K562 (cell line): ENCODE measurements at regions not wholly inside any gene's neighbourhood (a gene's known extent, or its start where the extent isn't known, plus 50 kb on each side); places are given as distances from the start of the nearest gene placed in this dataset.

Experiments used
- FOSL1 ChIP-seq: fragments of 200-800 bp; sonication (Bioruptor generic); conservative IDR thresholded peaks from 2 replicates; pipeline ENCODE4 v1.6.1; 2016; ENCODE audit warnings: missing genetic modification characterization, missing compliant biosample characterization
- JUND ChIP-seq, 2 experiments: IDR thresholded peaks; 2 replicates in 1 of 2; 3 replicates in 1 of 2; pipeline ENCODE4 v1.6.1; 2011; ENCODE audit warnings: borderline replicate concordance in 2 of 2, low read depth in 2 of 2, low read length in 2 of 2, improper control_type of control experiment in 1 of 2, missing biosample characterization in 1 of 2, missing genetic modification characterization in 1 of 2, missing genetic modification reagents in 1 of 2
- KAT8 ChIP-seq: fragments of 450-650 bp; IDR thresholded peaks from 2 replicates; pipeline ENCODE4 v1.6.1; 2016; ENCODE audit warnings: low read depth, mild to moderate bottlenecking
- PATZ1 ChIP-seq: fragments of 250-450 bp; sonication (Bioruptor Pico); IDR thresholded peaks from 2 replicates; pipeline ENCODE4 v1.5.0; 2020; ENCODE audit warnings: mild to moderate bottlenecking, borderline replicate concordance
- RBM34 ChIP-seq: fragments of 200-400 bp; formaldehyde crosslinking; IDR thresholded peaks from 2 replicates; pipeline ENCODE4 v1.6.1; 2018; ENCODE audit warnings: low read length, borderline replicate concordance; ENCODE audit not compliant: insufficient read depth
- SMC3 ChIP-seq: conservative IDR thresholded peaks from 2 replicates; pipeline ENCODE4 v1.6.1; 2011; ENCODE audit warnings: low read depth, low read length, improper control_type of control experiment; ENCODE audit not compliant: insufficient read depth
- TCF7 ChIP-seq: sonication (generic); IDR thresholded peaks from 2 replicates; pipeline ENCODE4 v1.6.1; 2016; ENCODE audit warnings: antibody characterized with exemption, borderline replicate concordance
- TEAD1 ChIP-seq, 2 experiments: fragments of 450-650 bp in 1 of 2; sonication (generic) in 1 of 2; formaldehyde crosslinking; IDR thresholded peaks; 2 replicates each; pipeline versions ENCODE4 v1.4.0 to v1.8.0; 2020 to 2022; ENCODE audit warnings: mild to moderate bottlenecking in 2 of 2, missing genetic modification reagents in 1 of 2
- ZBTB8A ChIP-seq: fragments of 450-650 bp; IDR thresholded peaks from 2 replicates; pipeline ENCODE4 v1.6.1; 2018; ENCODE audit warnings: mild to moderate bottlenecking, moderate library complexity; ENCODE audit not compliant: partially characterized antibody
- ZKSCAN1 ChIP-seq: fragments of 150-350 bp; IDR thresholded peaks from 2 replicates; pipeline ENCODE4 v1.6.1; 2016; ENCODE audit warnings: low read depth, low read length
- ZKSCAN8 ChIP-seq: fragments of 200-800 bp; sonication (Bioruptor generic); IDR thresholded peaks from 2 replicates; pipeline ENCODE4 v1.6.1; 2016; ENCODE audit warnings: missing genetic modification characterization, missing compliant biosample characterization
- ZNF395 ChIP-seq: fragments of 200-800 bp; sonication (Bioruptor generic); IDR thresholded peaks from 2 replicates; pipeline ENCODE4 v1.6.1; 2017; ENCODE audit warnings: missing genetic modification characterization, missing compliant biosample characterization
- ZNF507 ChIP-seq: conservative IDR thresholded peaks from 2 replicates; pipeline ENCODE4 v1.6.1; 2017; ENCODE audit warnings: missing genetic modification characterization, missing compliant biosample characterization
- ZNF79 ChIP-seq: fragments of 250-450 bp; sonication (Bioruptor Pico); IDR thresholded peaks from 2 replicates; pipeline ENCODE4 v1.4.0; 2020; ENCODE audit warnings: low read depth, mild to moderate bottlenecking, moderate library complexity
- TF ChIP-seq, protein P1 (sequence below): fragments of 250-450 bp; sonication (Bioruptor Pico); IDR thresholded peaks from 2 replicates; pipeline ENCODE4 v1.5.0; 2021
- TF ChIP-seq, protein P2 (sequence below): fragments of 450-650 bp; formaldehyde crosslinking; conservative IDR thresholded peaks from 2 replicates; pipeline ENCODE4 v1.4.0; 2022; ENCODE audit warnings: mild to moderate bottlenecking, missing genetic modification characterization

- TF ChIP-seq ZNF79 (CRISPR knock-in tag) (no peak), JUND (IDR thresholded peaks at IDR 0.05; ENCODE audit: borderline replicate concordance, low read depth, low read length) (peak; percentile 62; the same call in 1 of the 2 replicates), JUND (tag; IDR thresholded peaks at IDR 0.05; ENCODE audit: borderline replicate concordance, low read depth, low read length) (peak; percentile 57; the same call in 1 of the 3 replicates), ZKSCAN1 (no peak), RBM34 (no peak), ZNF507 (tag) (no peak), ZBTB8A (no peak), ZKSCAN8 (CRISPR knock-in tag) (no peak), ZNF395 (no peak), SMC3 (no peak), FOSL1 (tag) (no peak), PATZ1 (CRISPR knock-in tag) (no peak), TCF7 (no peak), TEAD1 (CRISPR knock-in tag; IDR thresholded peaks at IDR 0.05) (no peak), KAT8 (no peak)
- TF ChIP-seq, protein P1, sequence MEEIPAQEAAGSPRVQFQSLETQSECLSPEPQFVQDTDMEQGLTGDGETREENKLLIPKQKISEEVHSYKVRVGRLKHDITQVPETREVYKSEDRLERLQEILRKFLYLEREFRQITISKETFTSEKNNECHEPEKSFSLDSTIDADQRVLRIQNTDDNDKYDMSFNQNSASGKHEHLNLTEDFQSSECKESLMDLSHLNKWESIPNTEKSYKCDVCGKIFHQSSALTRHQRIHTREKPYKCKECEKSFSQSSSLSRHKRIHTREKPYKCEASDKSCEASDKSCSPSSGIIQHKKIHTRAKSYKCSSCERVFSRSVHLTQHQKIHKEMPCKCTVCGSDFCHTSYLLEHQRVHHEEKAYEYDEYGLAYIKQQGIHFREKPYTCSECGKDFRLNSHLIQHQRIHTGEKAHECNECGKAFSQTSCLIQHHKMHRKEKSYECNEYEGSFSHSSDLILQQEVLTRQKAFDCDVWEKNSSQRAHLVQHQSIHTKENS (CRISPR knock-in tag) = no peak
- TF ChIP-seq, protein P2, sequence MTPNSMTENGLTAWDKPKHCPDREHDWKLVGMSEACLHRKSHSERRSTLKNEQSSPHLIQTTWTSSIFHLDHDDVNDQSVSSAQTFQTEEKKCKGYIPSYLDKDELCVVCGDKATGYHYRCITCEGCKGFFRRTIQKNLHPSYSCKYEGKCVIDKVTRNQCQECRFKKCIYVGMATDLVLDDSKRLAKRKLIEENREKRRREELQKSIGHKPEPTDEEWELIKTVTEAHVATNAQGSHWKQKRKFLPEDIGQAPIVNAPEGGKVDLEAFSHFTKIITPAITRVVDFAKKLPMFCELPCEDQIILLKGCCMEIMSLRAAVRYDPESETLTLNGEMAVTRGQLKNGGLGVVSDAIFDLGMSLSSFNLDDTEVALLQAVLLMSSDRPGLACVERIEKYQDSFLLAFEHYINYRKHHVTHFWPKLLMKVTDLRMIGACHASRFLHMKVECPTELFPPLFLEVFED (CRISPR knock-in tag) = 0 out of 2 replicates have a peak, but pooled peaks have one; percentile 25
Measured at GRCh38 chr1:244224487-244225430, 173.7 kb downstream of the ZBTB18 start (continued).
